ENCODE measurements at regions not wholly inside any gene's neighbourhood (a gene's known extent, or its start where the extent isn't known, plus 50 kb on each side); places are given as distances from the start of the nearest gene placed in this dataset.
A peak's percentile ranks its signal among the peaks of the same experiment; 100 is the strongest.
"Not testable (repeated sequence)": the region's sequence is repeated elsewhere in the genome, so short reads cannot be mapped to it uniquely, and the experiment has no call there.

GRCh38 chr3:74921676-74922075 is 307.2 kb upstream of the CNTN3 start:
- no peak for DNase-seq

DNA sequence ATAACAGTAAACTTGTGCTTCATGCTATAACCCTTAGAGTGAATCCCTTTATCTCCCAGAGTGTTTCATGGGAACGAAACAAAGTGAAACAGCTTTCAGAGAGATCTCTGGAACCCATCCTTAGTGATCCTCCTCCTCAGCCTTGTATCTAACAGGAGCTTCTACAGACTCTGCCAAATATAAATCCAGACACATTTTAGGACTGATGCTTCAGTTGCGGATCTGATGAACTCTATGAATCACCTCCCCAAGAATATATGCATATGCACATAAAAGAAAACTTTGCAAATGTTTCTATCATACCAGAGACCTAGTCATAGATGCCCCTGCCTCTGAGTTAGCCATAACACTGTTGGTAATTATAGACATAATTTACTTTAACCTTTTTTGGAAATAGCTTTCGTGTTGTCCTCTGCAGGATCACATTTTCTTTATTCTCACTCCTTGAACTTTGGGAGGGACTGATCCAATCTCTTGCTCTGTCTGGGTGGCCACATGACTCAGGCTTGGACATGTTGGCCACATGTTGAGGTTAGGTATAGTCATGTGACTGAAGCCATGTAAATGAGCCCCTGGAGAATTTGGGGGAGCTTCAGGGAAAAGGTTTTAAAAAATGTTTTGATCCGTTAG is 306.4 kb upstream of the CNTN3 start:
- no peak for DNase-seq

- no peak for DNase-seq
These were observed 302.2 kb upstream of the CNTN3 start for GRCh38 chr3:74916696-74917095.

- no peak for DNase-seq
These were observed 291.7 kb upstream of the CNTN3 start for GRCh38 chr3:74906181-74906580.

GRCh38 chr3:74905478-74905877 is 291.0 kb upstream of the CNTN3 start:
- no peak for DNase-seq

DNA sequence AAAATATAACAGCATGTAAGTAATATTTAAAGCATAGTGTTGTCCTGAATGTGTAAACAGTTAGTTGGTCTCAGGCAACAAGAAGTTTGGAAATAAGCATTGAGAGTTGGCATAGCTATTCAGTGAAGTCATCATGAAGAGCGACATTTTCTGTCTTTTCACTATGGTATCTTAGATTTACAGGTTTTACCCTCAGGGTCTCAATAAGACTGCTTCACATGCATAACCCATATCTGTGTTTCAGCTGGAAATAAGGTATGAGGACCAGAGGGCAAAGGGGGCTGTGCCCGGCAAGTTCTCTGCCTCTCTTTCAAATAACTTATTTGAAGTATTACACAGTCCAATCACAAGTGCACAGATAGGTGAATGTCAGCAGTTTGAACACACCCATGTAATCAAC is 290.2 kb upstream of the CNTN3 start:
- no peak for DNase-seq

DNA sequence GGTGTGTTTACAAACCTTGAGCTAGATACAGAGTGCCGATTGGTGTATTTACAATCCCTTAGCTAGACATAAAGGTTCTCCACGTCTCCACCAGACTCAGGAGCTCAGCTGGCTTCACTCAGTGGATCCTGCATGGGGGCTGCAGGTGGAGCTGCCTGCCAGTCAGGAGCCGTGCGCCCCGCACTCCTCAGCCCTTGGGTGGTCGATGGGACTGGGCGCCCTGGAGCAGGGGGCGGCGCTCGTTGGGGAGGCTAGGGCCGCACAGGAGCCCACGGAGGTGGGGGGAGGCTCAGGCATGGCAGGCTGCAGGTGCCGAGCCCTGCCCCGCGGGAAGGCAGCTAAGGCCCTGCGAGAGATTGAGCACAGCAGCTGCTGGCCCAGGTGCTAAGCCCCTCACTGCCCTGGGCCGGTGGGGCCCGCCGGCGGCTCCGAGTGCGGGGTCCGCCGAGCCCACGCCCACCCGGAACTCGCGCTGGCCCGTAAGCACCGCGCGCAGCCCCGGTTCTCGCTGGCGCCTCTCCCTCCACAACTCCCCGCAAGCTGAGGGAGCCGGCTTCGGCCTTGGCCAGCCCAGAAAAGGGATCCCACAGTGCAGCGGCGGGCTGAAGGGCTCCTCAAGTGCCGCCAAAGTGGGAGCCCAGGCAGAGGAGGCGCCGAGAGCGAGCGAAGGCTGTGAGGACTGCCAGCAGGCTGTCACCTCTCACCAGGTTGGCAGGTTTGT is 285.5 kb upstream of the CNTN3 start:
- DNase-seq, result not testable (repeated sequence)

GRCh38 chr3:74897006-74897405 is 282.5 kb upstream of the CNTN3 start:
- DNase-seq, result no peak

DNA sequence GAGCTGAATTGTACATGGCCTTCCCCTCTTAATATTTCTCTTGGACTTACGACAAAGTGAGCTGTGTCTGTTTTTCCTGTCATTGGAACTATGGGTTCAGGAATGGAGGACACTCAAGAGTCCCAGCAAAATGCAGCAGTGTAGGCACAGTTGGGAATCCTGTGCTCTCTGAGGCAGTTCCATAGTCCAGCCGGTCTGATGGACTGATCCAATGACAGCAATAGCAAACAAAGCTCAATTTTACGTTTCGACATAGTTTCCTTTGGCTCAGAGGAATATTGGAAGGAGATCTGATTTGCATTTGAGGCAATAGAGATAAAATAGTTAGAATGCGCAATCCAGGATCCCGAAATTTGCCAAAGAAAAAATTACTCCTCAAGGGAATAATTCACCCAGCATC is 276.9 kb upstream of the CNTN3 start:
- no peak for DNase-seq

GRCh38 chr3:74883690-74884089 is 269.2 kb upstream of the CNTN3 start:
- DNase-seq, result no peak

DNA sequence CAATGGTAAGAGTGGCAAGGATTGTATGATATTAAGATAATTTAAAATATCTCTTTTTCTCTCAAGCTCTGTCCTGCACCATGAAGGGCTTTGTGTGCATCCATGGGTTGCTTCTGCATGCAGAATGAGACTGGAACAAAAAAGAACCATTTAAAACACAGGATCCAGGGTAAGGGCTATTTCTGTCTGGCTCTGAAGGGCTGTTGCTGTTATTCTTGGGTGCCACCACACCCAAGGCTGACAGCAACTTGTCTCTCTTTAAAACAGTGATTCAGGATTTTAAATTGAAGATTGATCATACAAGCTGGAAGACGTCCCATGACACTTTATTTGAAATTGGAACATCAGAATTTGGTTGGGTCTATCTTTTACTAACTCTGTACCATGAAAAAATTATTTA is 268.8 kb upstream of the CNTN3 start:
- no peak for DNase-seq

GRCh38 chr3:74880237-74880636 is 265.8 kb upstream of the CNTN3 start:
- DNase-seq, result no peak

- no peak for DNase-seq
These were observed 252.0 kb upstream of the CNTN3 start for GRCh38 chr3:74866357-74867030.

DNA sequence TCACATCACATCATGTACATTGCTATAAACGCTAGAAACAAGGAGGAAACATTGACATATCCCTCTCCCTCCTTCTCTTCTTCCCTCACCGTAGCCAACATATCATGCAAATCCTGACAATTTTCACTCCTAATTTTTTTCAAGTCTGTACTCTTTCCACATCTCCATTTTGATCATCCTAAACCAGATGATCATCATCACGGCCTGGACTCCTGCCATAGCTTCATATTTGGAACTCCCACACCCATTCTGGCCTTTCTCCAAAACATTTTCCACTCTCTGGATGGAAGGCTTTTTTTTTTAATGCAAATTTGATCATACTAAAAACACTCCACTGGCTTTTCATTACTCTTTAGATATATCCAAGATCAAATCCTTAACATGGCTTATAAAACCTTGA is 248.0 kb upstream of the CNTN3 start:
- DNase-seq, result peak; percentile 24

- no peak for DNase-seq
These were observed 246.8 kb upstream of the CNTN3 start for GRCh38 chr3:74861211-74861610.

- DNase-seq, result no peak
These were observed 243.6 kb upstream of the CNTN3 start for GRCh38 chr3:74858086-74858485.

DNA sequence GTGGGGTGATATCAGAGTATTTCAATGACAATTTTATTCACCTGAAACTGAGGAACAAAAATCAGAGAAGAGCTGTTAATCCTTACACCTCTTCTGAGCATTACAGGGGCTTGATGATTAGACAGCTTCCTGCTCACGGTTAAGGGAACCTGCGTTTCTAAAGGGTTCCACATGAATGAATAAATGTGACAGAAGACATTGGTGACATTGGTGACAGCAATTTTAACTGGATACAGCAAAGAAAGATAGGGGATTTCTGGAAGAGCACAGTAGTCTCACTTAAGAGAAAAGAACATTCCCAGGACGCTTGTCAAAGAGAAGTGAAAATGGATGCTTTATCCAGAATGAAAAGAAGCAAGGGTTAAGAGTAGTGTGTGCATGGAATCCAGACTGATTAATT is 235.9 kb upstream of the CNTN3 start:
- no peak for DNase-seq

DNA sequence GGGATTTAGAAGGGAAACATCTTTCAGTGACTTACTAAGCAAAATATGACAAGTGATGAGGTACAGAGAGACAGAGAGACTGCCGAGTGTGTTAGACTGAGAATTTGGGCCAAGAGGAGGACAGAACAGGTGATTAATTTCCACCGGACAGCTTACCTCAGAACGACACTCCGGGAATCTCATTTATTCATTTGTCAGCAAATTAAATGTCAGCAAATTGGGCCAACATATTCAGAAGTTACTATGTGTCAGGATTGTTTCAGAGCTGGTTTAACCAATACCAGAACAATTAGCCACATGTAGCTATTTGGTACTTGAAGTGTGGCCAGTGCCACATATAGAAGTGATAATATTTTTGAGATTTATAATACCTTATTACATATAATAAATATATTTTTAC is 232.6 kb upstream of the CNTN3 start:
- DNase-seq, result no peak

DNA sequence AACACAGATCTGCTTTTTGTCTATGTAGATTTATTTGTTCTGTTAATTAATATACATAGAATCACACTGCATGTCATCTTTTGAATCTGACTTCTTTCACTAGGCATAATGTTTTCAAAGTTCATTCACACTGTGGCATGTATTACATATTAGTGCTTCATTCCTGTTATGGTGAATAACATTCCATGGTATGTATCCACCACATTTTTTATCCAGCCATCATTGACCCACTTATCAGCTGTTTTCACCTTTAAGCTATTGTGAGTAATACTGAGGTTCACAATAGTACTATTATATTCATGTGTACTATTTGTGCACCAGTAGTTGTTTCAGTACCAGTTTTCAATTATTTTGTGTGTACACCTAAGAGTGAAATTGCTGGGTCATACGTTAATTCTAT is 230.6 kb upstream of the CNTN3 start:
- DNase-seq, result no peak

- no peak for DNase-seq
These were observed 230.0 kb upstream of the CNTN3 start for GRCh38 chr3:74844428-74844827.

GRCh38 chr3:74842649-74843048 is 228.2 kb upstream of the CNTN3 start:
- no peak for DNase-seq

- DNase-seq, result no peak
These were observed 227.7 kb upstream of the CNTN3 start for GRCh38 chr3:74842141-74842540.

DNA sequence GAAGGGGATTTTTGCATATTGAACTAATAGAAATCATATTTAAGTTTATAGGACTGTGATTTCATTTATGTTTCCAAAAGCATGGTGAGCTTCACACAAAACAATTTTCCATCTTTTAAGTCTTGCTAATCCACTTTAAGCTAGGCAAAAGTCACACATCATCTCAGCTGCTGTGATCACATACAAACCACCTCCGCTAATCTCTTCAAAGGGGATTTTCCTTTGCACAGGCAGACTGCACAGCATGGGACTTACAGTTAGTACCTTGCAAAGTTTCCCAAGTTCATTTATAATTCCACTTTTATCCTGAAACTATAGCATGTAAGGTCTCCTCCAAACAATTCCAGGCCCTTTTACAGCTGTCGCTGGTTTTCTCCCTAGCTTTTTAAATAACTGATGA is 225.1 kb upstream of the CNTN3 start:
- DNase-seq, result no peak

DNA sequence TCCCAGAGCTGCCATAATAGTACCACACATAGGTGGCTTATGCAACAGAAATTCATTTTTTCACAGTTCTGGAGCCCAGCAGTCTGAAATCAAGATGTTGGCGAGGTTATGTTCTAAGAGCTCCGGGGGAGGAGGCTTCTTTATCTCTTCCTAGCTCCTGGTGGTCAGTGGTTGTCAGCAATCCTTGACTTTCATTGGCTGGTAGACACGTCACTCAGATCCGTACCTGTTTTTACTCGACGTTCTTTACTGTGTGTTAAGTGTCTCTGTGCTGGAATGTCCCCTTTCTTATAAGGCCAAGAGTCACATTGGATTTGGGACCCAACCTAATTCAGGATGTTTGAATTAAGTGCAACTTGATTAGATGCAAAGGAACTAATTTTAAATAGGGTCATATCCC is 218.5 kb upstream of the CNTN3 start:
- no peak for DNase-seq
